ENCODE measurements at regions not wholly inside any gene's neighbourhood (a gene's known extent, or its start where the extent isn't known, plus 50 kb on each side); places are given as distances from the start of the nearest gene placed in this dataset.
"Not testable (repeated sequence)": the region's sequence is repeated elsewhere in the genome, so short reads cannot be mapped to it uniquely, and the experiment has no call there.

DNA sequence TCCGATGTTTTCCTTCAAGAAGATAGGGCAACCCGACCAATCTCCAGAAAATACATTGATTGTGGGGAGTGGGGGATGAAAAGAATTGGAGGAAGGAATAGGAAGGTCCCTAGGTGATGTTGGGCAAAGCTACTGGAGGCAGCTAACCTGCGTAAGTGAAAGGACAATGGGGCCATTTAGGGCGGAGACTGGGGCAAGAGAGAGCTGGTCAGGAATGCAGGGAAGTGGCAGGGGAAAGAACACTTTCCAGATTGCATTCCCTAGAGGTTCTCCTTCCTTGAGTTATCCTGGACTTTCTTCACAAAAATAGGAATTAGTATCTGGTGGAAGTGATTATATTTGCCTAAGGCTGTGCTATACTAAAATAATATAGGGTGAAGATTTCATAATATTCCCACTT lies 151.8 kb upstream of the HMGA2 start:
- Histone ChIP-seq H3K36me3 (no peaks in the 10 kb centered on the region), H3K4me1 (no peaks in the 10 kb centered on the region), H3K4me3 (no peak overlapping the region), H3K27ac (no peak overlapping the region), H3K27me3 (ENCODE audit: low read depth) (no peaks in the 10 kb centered on the region), H3K9me3 (no peaks in the 10 kb centered on the region)
- TF ChIP-seq, protein P1, sequence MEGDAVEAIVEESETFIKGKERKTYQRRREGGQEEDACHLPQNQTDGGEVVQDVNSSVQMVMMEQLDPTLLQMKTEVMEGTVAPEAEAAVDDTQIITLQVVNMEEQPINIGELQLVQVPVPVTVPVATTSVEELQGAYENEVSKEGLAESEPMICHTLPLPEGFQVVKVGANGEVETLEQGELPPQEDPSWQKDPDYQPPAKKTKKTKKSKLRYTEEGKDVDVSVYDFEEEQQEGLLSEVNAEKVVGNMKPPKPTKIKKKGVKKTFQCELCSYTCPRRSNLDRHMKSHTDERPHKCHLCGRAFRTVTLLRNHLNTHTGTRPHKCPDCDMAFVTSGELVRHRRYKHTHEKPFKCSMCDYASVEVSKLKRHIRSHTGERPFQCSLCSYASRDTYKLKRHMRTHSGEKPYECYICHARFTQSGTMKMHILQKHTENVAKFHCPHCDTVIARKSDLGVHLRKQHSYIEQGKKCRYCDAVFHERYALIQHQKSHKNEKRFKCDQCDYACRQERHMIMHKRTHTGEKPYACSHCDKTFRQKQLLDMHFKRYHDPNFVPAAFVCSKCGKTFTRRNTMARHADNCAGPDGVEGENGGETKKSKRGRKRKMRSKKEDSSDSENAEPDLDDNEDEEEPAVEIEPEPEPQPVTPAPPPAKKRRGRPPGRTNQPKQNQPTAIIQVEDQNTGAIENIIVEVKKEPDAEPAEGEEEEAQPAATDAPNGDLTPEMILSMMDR (IDR thresholded peaks at IDR 0.05) = no peak
- DNase-seq = no peak
- intact Hi-C loops (cut with DNase I) = no loop called here
- ATAC-seq = no peak

GRCh38 chr12:65673156-65673690 lies 151.1 kb upstream of the HMGA2 start:
- Histone ChIP-seq H3K9me3 (no peaks in the 10 kb centered on the region), H3K4me1 (no peaks in the 10 kb centered on the region), H3K36me3 (no peaks in the 10 kb centered on the region), H3K27ac (no peak overlapping the region), H3K4me3 (no peak overlapping the region), H3K27me3 (ENCODE audit: low read depth) (no peaks in the 10 kb centered on the region)
- intact Hi-C loops (cut with DNase I) = no loop called here
- DNase-seq = no peak
- no peak for ATAC-seq
- TF ChIP-seq, protein P1 (IDR thresholded peaks at IDR 0.05) = no peak

GRCh38 chr12:65673732-65674131 lies 150.6 kb upstream of the HMGA2 start:
- TF ChIP-seq, protein P1 (IDR thresholded peaks at IDR 0.05) = no peak
- Histone ChIP-seq H3K4me3 (no peak overlapping the region), H3K9me3 (no peaks in the 10 kb centered on the region), H3K27me3 (ENCODE audit: low read depth) (no peaks in the 10 kb centered on the region), H3K36me3 (no peaks in the 10 kb centered on the region), H3K4me1 (no peaks in the 10 kb centered on the region), H3K27ac (no peak overlapping the region)
- DNase-seq (no peak), ATAC-seq (peak in 1 of 2 donors; percentile 42)
- intact Hi-C loops (cut with DNase I) = no loop called here

DNA sequence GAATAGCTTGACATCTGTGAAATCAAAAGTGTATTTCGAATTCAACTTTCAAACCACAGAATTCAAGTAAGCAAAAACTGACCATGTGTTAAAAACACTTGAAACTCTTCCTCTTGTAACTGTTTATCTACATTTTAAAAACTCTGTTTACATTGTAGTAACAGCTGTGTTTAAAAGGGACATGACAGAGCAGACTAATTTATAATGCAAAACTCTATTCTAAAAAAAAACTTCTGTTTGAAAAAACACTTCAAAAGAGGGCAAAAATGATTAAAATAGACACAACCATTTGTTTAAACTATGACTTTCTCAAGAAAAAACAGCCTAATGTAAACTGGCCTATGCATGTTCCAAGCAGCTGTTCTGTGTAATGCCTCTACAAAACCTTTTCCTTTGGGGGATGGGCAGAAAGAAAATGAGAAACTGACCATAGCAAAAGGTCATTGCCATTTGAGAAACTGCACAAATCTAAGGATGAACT lies 149.1 kb upstream of the HMGA2 start:
- Histone ChIP-seq H3K4me3 (no peak overlapping the region), H3K27ac (no peak overlapping the region), H3K27me3 (ENCODE audit: low read depth) (no peaks in the 10 kb centered on the region), H3K9me3 (no peaks in the 10 kb centered on the region), H3K36me3 (no peaks in the 10 kb centered on the region), H3K4me1 (no peaks in the 10 kb centered on the region)
- ATAC-seq (no peak), DNase-seq (no peak)
- TF ChIP-seq, protein P1 (IDR thresholded peaks at IDR 0.05) = no peak
- intact Hi-C loops (cut with DNase I) = no loop called here

DNA sequence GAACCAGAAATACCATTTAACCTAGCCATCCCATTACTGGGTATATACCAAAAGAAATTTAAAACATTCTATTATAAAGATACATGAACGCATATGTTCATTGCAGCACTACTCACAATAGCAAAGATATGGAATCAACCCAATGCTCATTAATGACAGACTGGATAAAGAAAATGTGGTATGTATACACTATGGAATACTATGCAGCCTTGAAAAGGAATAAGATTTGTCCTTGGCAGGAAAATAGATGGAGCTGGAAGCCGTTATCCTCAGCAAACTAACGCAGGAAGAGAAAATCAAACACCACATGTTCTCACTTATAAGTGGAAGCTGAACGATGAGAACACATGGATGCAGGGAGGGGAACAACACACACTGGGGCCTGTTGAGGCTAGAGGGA lies 146.1 kb upstream of the HMGA2 start:
- H3K4me3 ChIP-seq; intact Hi-C loops (cut with DNase I); ATAC-seq: not testable (repeated sequence)

GRCh38 chr12:65681226-65681625 lies 143.1 kb upstream of the HMGA2 start:
- intact Hi-C loops (cut with DNase I) = no loop called here
- DNase-seq = no peak

More for the DNA sequence above, 146.1 kb upstream of the HMGA2 start:
- not testable (repeated sequence) for DNase-seq; H3K9me3 ChIP-seq; H3K27me3 ChIP-seq (ENCODE audit: low read depth); H3K36me3 ChIP-seq; H3K4me1 ChIP-seq; H3K27ac ChIP-seq

More at GRCh38 chr12:65681226-65681625, 143.1 kb upstream of the HMGA2 start:
- no peaks in the 10 kb centered on the region for H3K27me3 ChIP-seq (ENCODE audit: low read depth)
- no peaks in the 10 kb centered on the region for H3K4me1 ChIP-seq
- H3K4me3 ChIP-seq = no peak overlapping the region
- H3K9me3 ChIP-seq = no peaks in the 10 kb centered on the region
- no peak for ATAC-seq
- H3K27ac ChIP-seq = no peak overlapping the region
- TF ChIP-seq, protein P1 (IDR thresholded peaks at IDR 0.05) = no peak
- no peaks in the 10 kb centered on the region for H3K36me3 ChIP-seq

All from lower lobe of right lung (tissue), 2 donors.